ENCODE measurements at regions not wholly inside any gene's neighbourhood (a gene's known extent, or its start where the extent isn't known, plus 50 kb on each side); places are given as distances from the start of the nearest gene placed in this dataset.
A peak's percentile ranks its signal among the peaks of the same experiment; 100 is the strongest.

- Mint-ChIP-seq H3K4me3 (no peak overlapping the region), H3K36me3 (no peaks in the 10 kb centered on the region), H3K27ac (no peak overlapping the region), H3K27me3 (ENCODE audit: low read depth) (peaks cover 35% of the 10 kb centered on the region), H3K4me1 (peaks cover 4% of the 10 kb centered on the region; the same call in 1 of the 2 replicates), H3K9me3 (peaks cover 17% of the 10 kb centered on the region)
- no peak for DNase-seq (ENCODE audit: low spot score)
- POLR2A ChIA-PET, result interaction anchor here (0.6 to 0.7 kb wide), 2 partner anchors 114 to 627 kb away, joined by 3 to 4 read pairs; partner anchors contain the start of gene SPATA7
- CTCF ChIA-PET, result interaction anchor here (1.0 kb wide), 2 partner anchors 345 kb away, joined by 3 to 4 read pairs; no protein-coding TSS in a partner anchor
- TF ChIP-seq, protein P1, sequence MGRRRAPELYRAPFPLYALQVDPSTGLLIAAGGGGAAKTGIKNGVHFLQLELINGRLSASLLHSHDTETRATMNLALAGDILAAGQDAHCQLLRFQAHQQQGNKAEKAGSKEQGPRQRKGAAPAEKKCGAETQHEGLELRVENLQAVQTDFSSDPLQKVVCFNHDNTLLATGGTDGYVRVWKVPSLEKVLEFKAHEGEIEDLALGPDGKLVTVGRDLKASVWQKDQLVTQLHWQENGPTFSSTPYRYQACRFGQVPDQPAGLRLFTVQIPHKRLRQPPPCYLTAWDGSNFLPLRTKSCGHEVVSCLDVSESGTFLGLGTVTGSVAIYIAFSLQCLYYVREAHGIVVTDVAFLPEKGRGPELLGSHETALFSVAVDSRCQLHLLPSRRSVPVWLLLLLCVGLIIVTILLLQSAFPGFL (CRISPR knock-in tag; IDR thresholded peaks at IDR 0.05; ENCODE audit: borderline replicate concordance), result no peak
- no peak; the same call in 1 of the 2 replicates for ATAC-seq
Measured at GRCh38 chr14:89012282-89013097, 188.0 kb downstream of the TTC8 start.

DNA sequence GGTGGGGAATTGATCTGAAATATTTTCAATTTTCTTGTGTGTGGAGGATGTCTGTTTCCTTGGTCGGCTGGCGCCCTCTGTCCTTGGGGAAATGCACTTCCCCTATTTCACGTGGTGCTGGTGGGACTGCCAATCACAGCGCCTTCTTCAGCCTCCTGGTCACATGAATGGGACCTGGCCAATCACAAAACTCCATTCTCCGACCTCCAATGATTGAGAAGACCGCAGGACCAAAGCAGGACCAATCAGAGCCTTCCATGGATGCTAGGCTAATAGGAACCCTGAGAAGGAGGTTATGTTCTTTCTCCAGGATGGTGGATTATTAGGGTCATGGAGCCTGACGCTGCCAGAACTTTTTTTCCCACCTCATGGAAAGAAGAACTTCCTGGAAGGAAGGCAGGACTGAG, 188.7 kb downstream of the TTC8 start:
- H3K27me3 Mint-ChIP-seq (ENCODE audit: low read depth), result peaks cover 36% of the 10 kb centered on the region
- no peaks in the 10 kb centered on the region for H3K36me3 Mint-ChIP-seq
- TF ChIP-seq NFYB (CRISPR knock-in tag; conservative IDR thresholded peaks at IDR 0.05; ENCODE audit: low read depth), result peak; percentile 31; the same call in 1 of the 2 replicates
- TF ChIP-seq, protein P2, sequence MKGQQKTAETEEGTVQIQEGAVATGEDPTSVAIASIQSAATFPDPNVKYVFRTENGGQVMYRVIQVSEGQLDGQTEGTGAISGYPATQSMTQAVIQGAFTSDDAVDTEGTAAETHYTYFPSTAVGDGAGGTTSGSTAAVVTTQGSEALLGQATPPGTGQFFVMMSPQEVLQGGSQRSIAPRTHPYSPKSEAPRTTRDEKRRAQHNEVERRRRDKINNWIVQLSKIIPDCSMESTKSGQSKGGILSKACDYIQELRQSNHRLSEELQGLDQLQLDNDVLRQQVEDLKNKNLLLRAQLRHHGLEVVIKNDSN (CRISPR knock-in tag; IDR thresholded peaks at IDR 0.05), result peak; percentile 80
- TF ChIP-seq CREM (CRISPR knock-in tag; IDR thresholded peaks at IDR 0.05), result no peak
- TF ChIP-seq TEAD4 (CRISPR knock-in tag; IDR thresholded peaks at IDR 0.05), result no peak
- no peak for TF ChIP-seq ATF1 (CRISPR knock-in tag; IDR thresholded peaks at IDR 0.05)
- TF ChIP-seq, protein P3, sequence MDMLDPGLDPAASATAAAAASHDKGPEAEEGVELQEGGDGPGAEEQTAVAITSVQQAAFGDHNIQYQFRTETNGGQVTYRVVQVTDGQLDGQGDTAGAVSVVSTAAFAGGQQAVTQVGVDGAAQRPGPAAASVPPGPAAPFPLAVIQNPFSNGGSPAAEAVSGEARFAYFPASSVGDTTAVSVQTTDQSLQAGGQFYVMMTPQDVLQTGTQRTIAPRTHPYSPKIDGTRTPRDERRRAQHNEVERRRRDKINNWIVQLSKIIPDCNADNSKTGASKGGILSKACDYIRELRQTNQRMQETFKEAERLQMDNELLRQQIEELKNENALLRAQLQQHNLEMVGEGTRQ (CRISPR knock-in tag; IDR thresholded peaks at IDR 0.05), result peak; percentile 87
- DNase-seq (ENCODE audit: low spot score), result peak; percentile 68
- H3K9me3 Mint-ChIP-seq, result peaks cover 17% of the 10 kb centered on the region
- no peak overlapping the region for H3K4me3 Mint-ChIP-seq
- H3K4me1 Mint-ChIP-seq, result peaks cover 4% of the 10 kb centered on the region; the same call in 1 of the 2 replicates
- H3K27ac Mint-ChIP-seq, result no peak overlapping the region
- POLR2A ChIA-PET, result no interaction called here
- ATAC-seq, result peak; percentile 95
- CTCF ChIA-PET, result interaction anchor here (1.0 kb wide), 1 partner anchor 346 kb away, joined by 3 read pairs; no protein-coding TSS in a partner anchor

DNA sequence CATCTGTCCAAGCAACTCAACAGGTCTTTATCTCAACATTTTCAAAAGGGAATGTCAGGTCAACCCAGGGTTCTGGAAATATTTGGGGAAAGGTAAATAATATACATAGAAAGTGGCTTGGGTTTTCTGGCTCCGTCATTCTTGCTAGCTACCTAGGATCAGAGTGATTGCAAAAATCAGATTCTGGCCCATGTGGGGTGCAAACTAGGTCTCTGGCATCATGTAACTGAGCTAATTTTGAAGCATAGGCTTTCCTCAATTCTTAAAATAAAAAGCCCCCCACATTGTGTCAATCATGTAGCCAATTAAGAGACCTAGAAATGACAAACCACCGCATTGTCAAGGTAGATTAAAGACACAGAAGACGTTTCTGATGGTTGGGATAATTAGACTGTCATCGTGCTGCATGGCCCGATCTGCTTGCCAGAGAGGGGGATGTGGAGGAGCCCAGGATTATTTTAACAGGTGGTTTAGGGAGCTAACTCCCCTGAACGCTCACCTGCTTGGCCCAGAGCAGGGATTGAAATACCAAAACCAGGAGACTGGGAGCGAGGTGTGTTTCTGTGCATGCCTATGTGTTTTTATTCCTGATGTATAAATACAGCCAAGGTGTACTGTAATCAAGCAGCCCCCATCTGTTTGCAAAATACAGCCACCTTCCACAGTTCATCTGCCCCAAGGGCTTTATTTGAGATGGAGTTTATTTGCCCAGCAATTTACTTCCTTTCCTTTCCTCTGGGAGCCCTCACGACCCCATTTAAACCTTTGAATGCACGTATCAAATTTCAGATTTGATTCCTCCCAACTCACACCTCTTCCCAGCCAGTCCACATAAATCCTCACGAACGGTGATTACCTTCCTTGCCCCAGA, 189.5 kb downstream of the TTC8 start:
- Mint-ChIP-seq H3K27ac (no peak overlapping the region), H3K9me3 (peaks cover 17% of the 10 kb centered on the region), H3K4me1 (peaks cover 4% of the 10 kb centered on the region; the same call in 1 of the 2 replicates), H3K4me3 (no peak overlapping the region), H3K36me3 (no peaks in the 10 kb centered on the region), H3K27me3 (ENCODE audit: low read depth) (peaks cover 37% of the 10 kb centered on the region)
- ChIA-PET CTCF (interaction anchor here (0.5 kb wide), 1 partner anchor 630 kb away, joined by 4 read pairs; no protein-coding TSS in a partner anchor), POLR2A (no interaction called here)
- TF ChIP-seq, protein P3 (CRISPR knock-in tag; IDR thresholded peaks at IDR 0.05), result no peak
- no peak for TF ChIP-seq ZNF425 (CRISPR knock-in tag; conservative IDR thresholded peaks at IDR 0.05)
- no peak for TF ChIP-seq IRF2 (CRISPR knock-in tag; IDR thresholded peaks at IDR 0.05; ENCODE audit: borderline replicate concordance, low read depth)
- no peak for TF ChIP-seq JUN (CRISPR knock-in tag; IDR thresholded peaks at IDR 0.05)
- TF ChIP-seq ZNF512 (CRISPR knock-in tag; IDR thresholded peaks at IDR 0.05; ENCODE audit: borderline replicate concordance), result no peak
- TF ChIP-seq ETV6 (CRISPR knock-in tag; IDR thresholded peaks at IDR 0.05), result no peak
- no peak for TF ChIP-seq CREM (CRISPR knock-in tag; IDR thresholded peaks at IDR 0.05)
- TF ChIP-seq SP1 (CRISPR knock-in tag; conservative IDR thresholded peaks at IDR 0.05), result no peak
- TF ChIP-seq ZNF317 (CRISPR knock-in tag; IDR thresholded peaks at IDR 0.05; ENCODE audit: borderline replicate concordance, low read depth), result no peak
- no peak for DNase-seq (ENCODE audit: low spot score)
- ATAC-seq, result no peak
